Sigmoid colon (tissue), 6 donors: ENCODE measurements at regions not wholly inside any gene's neighbourhood (a gene's known extent, or its start where the extent isn't known, plus 50 kb on each side); places are given as distances from the start of the nearest gene placed in this dataset.

Experiments
- DNase-seq: peaks from one replicate; pipeline ENCODE4 v3.0.0-alpha.2; 2019
- H3K27ac ChIP-seq, 4 donors: fragments of 200-600 bp; sonication (generic); one replicate each; pipeline ENCODE4 v1.5.1; 2016 to 2019; ENCODE audit warnings: mild to moderate bottlenecking in 1 of 4
- H3K27me3 ChIP-seq, 3 donors: fragments of 200-600 bp; sonication (generic); one replicate each; pipeline ENCODE4 v1.5.1; 2019; ENCODE audit warnings: mild to moderate bottlenecking in 1 of 3
- H3K36me3 ChIP-seq, 4 donors: fragments of 200-600 bp; sonication (generic); one replicate each; pipeline ENCODE4 v1.5.1; 2016 to 2019
- H3K4me1 ChIP-seq, 4 donors: fragments of 200-600 bp; sonication (generic); one replicate each; pipeline ENCODE4 v1.5.1; 2017 to 2019
- H3K4me3 ChIP-seq, 4 donors: fragments of 200-600 bp; sonication (generic); one replicate each; pipeline ENCODE4 v1.5.1; 2017 to 2019; ENCODE audit warnings: mild to moderate bottlenecking in 2 of 4, moderate library complexity in 1 of 4
- H3K9me3 ChIP-seq, 4 donors: fragments of 200-600 bp in 3 of 4; sonication (generic) in 3 of 4; one replicate each; pipeline versions ENCODE4 v1.5.1 to v1.6.1; 2013 to 2019
- CTCF ChIP-seq, 4 experiments: fragments of 450-650 bp in 3 of 4; fragments of 200-600 bp in 1 of 4; IDR thresholded peaks; one replicate each; pipeline ENCODE4 v1.5.1; 2016 to 2019; ENCODE audit warnings: antibody characterized with exemption in 4 of 4, mild to moderate bottlenecking in 3 of 4, moderate library complexity in 2 of 4
- EP300 ChIP-seq, 4 donors: sonication (generic); formaldehyde crosslinking; IDR thresholded peaks; one replicate each; pipeline ENCODE4 v1.6.1; 2017; ENCODE audit warnings: antibody characterized with exemption in 4 of 4
- POLR2A ChIP-seq, 2 donors: fragments of 450-650 bp; IDR thresholded peaks; one replicate each; pipeline ENCODE4 v1.6.1; 2016; ENCODE audit warnings: antibody characterized with exemption in 2 of 2, mild to moderate bottlenecking in 2 of 2, moderate library complexity in 2 of 2
- POLR2AphosphoS5 ChIP-seq, 4 donors: sonication (generic); formaldehyde crosslinking; IDR thresholded peaks; one replicate each; pipeline ENCODE4 v1.6.1; 2017; ENCODE audit warnings: antibody characterized with exemption in 4 of 4
- WGBS, 2 donors: extraction: QIAGEN DNeasy Blood & Tissue Kit; methylation state at CpG; one replicate each; pipeline ENCODE4 v1.1.7; 2013; 5-methylcytosine and 5-hydroxymethylcytosine counted together
- intact Hi-C: fragments of 100-400 bp; cut with DNase I; formaldehyde crosslinking; loops from one replicate; pipeline ENCODE4 v1.15.1; 2023
- donor health status: healthy with polysubstance abuse.
- donor health status: healthy.

GRCh38 chr1:240691501-240691900 lies 79.5 kb upstream of the GREM2 start:
- Histone ChIP-seq H3K36me3 (no peaks in the 10 kb centered on the region), H3K4me1 (peaks cover 0 to 36% (median 33%) of the 10 kb centered on the region in 4 donors), H3K27ac (peak overlapping the region in 3 of 4 donors; percentile 64 to 72 (median 70)), H3K27me3 (no peaks in the 10 kb centered on the region), H3K9me3 (no peaks in the 10 kb centered on the region), H3K4me3 (no peak overlapping the region)
- TF ChIP-seq CTCF (IDR thresholded peaks at IDR 0.05) (no peak), EP300 (IDR thresholded peaks at IDR 0.05) (no peak), POLR2AphosphoS5 (IDR thresholded peaks at IDR 0.05) (no peak), POLR2A (IDR thresholded peaks at IDR 0.05) (no peak)
- no peak for DNase-seq
- intact Hi-C loops, result loop anchor here (5.0 kb wide), 2 partner anchors 79 to 224 kb away; partner anchors contain the start of gene GREM2
- 55 to 73% methylated on average over 5 of the region's 5 CpGs for WGBS, 2 donors

- intact Hi-C loops, result no loop called here
- Histone ChIP-seq H3K27me3 (no peaks in the 10 kb centered on the region), H3K36me3 (no peaks in the 10 kb centered on the region), H3K9me3 (no peaks in the 10 kb centered on the region), H3K4me3 (no peak overlapping the region), H3K27ac (no peak overlapping the region), H3K4me1 (peaks cover 0 to 18% (median 16%) of the 10 kb centered on the region in 4 donors)
- no peak for DNase-seq
- TF ChIP-seq CTCF (IDR thresholded peaks at IDR 0.05) (no peak), POLR2A (IDR thresholded peaks at IDR 0.05) (no peak), EP300 (IDR thresholded peaks at IDR 0.05) (no peak), POLR2AphosphoS5 (IDR thresholded peaks at IDR 0.05) (no peak)
- WGBS, 2 donors, result 43 to 69% methylated on average over 4 of the region's 4 CpGs
Observed at GRCh38 chr1:240687820-240688219, 75.9 kb upstream of the GREM2 start.

DNA sequence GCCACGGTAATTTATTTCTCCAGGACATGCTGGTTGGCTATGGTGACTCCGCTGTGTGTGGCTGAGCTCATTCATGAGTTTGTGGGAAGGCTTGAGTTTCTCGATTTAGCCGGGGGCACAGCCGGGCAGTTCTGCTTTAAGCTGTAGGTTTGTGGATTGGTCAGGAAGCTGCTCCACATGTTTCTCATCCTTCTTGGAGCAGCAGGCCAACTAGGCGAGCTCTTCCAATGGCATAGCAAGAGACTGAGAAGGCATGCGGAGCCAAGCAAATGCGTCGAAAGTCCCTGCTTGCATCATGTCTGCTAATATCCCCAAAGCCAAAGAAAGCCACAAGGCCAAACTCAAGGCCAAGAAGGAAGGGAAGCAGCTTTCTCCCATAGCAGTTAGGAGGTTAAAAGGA lies 71.6 kb upstream of the GREM2 start:
- WGBS, 2 donors, result 87 to 92% methylated on average over 9 of the region's 9 CpGs
- no peaks in the 10 kb centered on the region for H3K27me3 ChIP-seq
- H3K4me3 ChIP-seq, result no peak overlapping the region
- intact Hi-C loops, result no loop called here
- TF ChIP-seq POLR2A (IDR thresholded peaks at IDR 0.05) (no peak), CTCF (IDR thresholded peaks at IDR 0.05) (no peak), POLR2AphosphoS5 (IDR thresholded peaks at IDR 0.05) (no peak), EP300 (IDR thresholded peaks at IDR 0.05) (no peak)
- no peak for DNase-seq
- no peak overlapping the region for H3K27ac ChIP-seq
- no peaks in the 10 kb centered on the region for H3K36me3 ChIP-seq
- no peaks in the 10 kb centered on the region for H3K9me3 ChIP-seq
- H3K4me1 ChIP-seq, result no peaks in the 10 kb centered on the region

- WGBS, 2 donors, result 86 to 90% methylated on average over 10 of the region's 10 CpGs
- no peak for DNase-seq
- no peak overlapping the region for H3K27ac ChIP-seq
- no peaks in the 10 kb centered on the region for H3K36me3 ChIP-seq
- H3K27me3 ChIP-seq, result no peaks in the 10 kb centered on the region
- H3K9me3 ChIP-seq, result no peaks in the 10 kb centered on the region
- no peak overlapping the region for H3K4me3 ChIP-seq
- TF ChIP-seq POLR2AphosphoS5 (IDR thresholded peaks at IDR 0.05) (no peak), CTCF (IDR thresholded peaks at IDR 0.05) (no peak), EP300 (IDR thresholded peaks at IDR 0.05) (no peak), POLR2A (IDR thresholded peaks at IDR 0.05) (no peak)
- no peaks in the 10 kb centered on the region for H3K4me1 ChIP-seq
- intact Hi-C loops, result no loop called here
Observed at GRCh38 chr1:240682859-240683242, 70.9 kb upstream of the GREM2 start.

DNA sequence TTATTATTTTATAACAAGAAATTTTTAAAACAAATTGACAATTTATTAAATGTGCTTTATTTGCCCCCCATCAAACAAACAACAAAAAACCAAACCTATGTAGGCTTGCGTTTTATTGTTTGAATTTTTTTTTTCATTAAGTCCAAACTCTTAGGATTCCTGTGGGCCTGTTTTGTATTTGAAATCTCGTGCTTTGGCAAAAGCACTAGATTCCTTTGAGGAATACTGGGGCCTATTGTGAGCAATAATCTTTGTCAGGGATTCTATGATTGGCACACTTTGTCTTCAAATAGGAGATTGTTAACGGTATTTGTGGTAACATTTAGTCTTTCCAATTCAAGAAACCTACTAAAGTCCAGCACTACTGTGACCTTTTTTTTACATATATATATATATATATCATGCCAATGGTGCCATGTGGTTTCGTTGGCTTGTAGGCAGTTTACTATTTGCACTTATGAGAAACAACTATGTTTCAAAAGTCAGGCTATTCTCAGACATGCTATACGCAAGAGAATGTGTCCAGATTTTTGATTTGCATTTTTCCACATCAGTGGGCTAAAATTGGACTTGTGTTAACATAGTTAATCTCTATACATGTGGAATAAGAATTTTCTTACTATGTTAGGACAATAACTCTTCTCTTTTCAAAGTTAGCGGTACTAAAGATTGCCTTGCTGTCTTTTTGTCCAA lies 70.4 kb upstream of the GREM2 start:
- no peak overlapping the region for H3K27ac ChIP-seq
- TF ChIP-seq POLR2A (IDR thresholded peaks at IDR 0.05) (no peak), CTCF (IDR thresholded peaks at IDR 0.05) (no peak), EP300 (IDR thresholded peaks at IDR 0.05) (no peak)
- no peaks in the 10 kb centered on the region for H3K27me3 ChIP-seq
- DNase-seq, result no peak
- H3K4me3 ChIP-seq, result no peak overlapping the region
- 44 to 66% methylated on average over 6 of the region's 6 CpGs for WGBS, 2 donors
- intact Hi-C loops, result no loop called here
- H3K9me3 ChIP-seq, result no peaks in the 10 kb centered on the region
- no peaks in the 10 kb centered on the region for H3K36me3 ChIP-seq
- no peaks in the 10 kb centered on the region for H3K4me1 ChIP-seq
